LHCN-M2 (cell line): ENCODE measurements at regions not wholly inside any gene's neighbourhood (a gene's known extent, or its start where the extent isn't known, plus 50 kb on each side); places are given as distances from the start of the nearest gene placed in this dataset.
A peak's percentile ranks its signal among the peaks of the same experiment; 100 is the strongest.

Experiments
- DNase-seq: peaks from one replicate; pipeline ENCODE4 v3.0.0-alpha.2; 2012; ENCODE audit warnings: low read depth

GRCh38 chr14:58946431-58946830 lies 242.0 kb upstream of the DAAM1 start:
- no peak for DNase-seq

GRCh38 chr14:58947156-58947555 lies 241.3 kb upstream of the DAAM1 start:
- no peak for DNase-seq

GRCh38 chr14:58947814-58948445 lies 240.5 kb upstream of the DAAM1 start:
- no peak for DNase-seq

GRCh38 chr14:58950555-58950954 lies 237.9 kb upstream of the DAAM1 start:
- DNase-seq: no peak

- DNase-seq: no peak
These were observed 237.3 kb upstream of the DAAM1 start for GRCh38 chr14:58951143-58951542.

- DNase-seq: no peak
These were observed 234.4 kb upstream of the DAAM1 start for GRCh38 chr14:58954052-58954451.

- peak; percentile 15 for DNase-seq
These were observed 233.3 kb upstream of the DAAM1 start for GRCh38 chr14:58954901-58955861.

GRCh38 chr14:58961045-58961731 lies 227.3 kb upstream of the DAAM1 start:
- DNase-seq: no peak

- no peak for DNase-seq
These were observed 224.4 kb upstream of the DAAM1 start for GRCh38 chr14:58963873-58964597.

GRCh38 chr14:58964598-58964928 lies 223.9 kb upstream of the DAAM1 start:
- DNase-seq: no peak

- no peak for DNase-seq
These were observed 222.9 kb upstream of the DAAM1 start for GRCh38 chr14:58965601-58966000.

- DNase-seq: no peak
These were observed 221.5 kb upstream of the DAAM1 start for GRCh38 chr14:58966997-58967396.

GRCh38 chr14:58969951-58970751 lies 218.3 kb upstream of the DAAM1 start:
- no peak for DNase-seq

- DNase-seq: no peak
These were observed 216.0 kb upstream of the DAAM1 start for GRCh38 chr14:58972233-58973017.

GRCh38 chr14:58977366-58977765 lies 211.1 kb upstream of the DAAM1 start:
- DNase-seq: no peak

GRCh38 chr14:58978343-58978742 lies 210.1 kb upstream of the DAAM1 start:
- DNase-seq: no peak

GRCh38 chr14:58979325-58979724 lies 209.1 kb upstream of the DAAM1 start:
- no peak for DNase-seq

GRCh38 chr14:58981840-58982239 lies 206.6 kb upstream of the DAAM1 start:
- DNase-seq: no peak

- no peak for DNase-seq
These were observed 202.7 kb upstream of the DAAM1 start for GRCh38 chr14:58985786-58986185.

GRCh38 chr14:58987591-58987990 lies 200.9 kb upstream of the DAAM1 start:
- DNase-seq: peak; percentile 91
